MCF 10A (cell line): ENCODE measurements at regions not wholly inside any gene's neighbourhood (a gene's known extent, or its start where the extent isn't known, plus 50 kb on each side); places are given as distances from the start of the nearest gene placed in this dataset.
"Not testable (repeated sequence)": the region's sequence is repeated elsewhere in the genome, so short reads cannot be mapped to it uniquely, and the experiment has no call there.

Source experiments
- BruUV-seq: library from RNA; stranded (reverse); fragments of 400-500 nt; replicated peaks from 2 replicates; lab custom pipeline; 2021; lab: Mats Ljungman, UMichigan
- CTCF ChIA-PET: fragments of 300-600 bp; sonication (Branson Sonifier 250); formaldehyde crosslinking; extraction: SDS; loops from one replicate; lab custom pipeline; 2021; ENCODE audit warnings: antibody characterized with exemption, inconsistent platforms; lab: Yijun Ruan, JAX
- POLR2A ChIA-PET: fragments of 300-600, 350-650 bp; sonication (Branson Sonifier 250); formaldehyde crosslinking; extraction: SDS; loops from one replicate; lab custom pipeline; 2020; ENCODE audit warnings: antibody characterized with exemption, inconsistent platforms; lab: Yijun Ruan, JAX
- DNase-seq: peaks from one replicate; pipeline ENCODE4 v3.0.0-alpha.2; 2018; ENCODE audit not compliant: unreplicated experiment
- H3K27ac Mint-ChIP-seq: one replicate; pipeline ENCODE4 v1.8.0; 2022; ENCODE audit warnings: mild to moderate bottlenecking, low read depth, mixed read lengths; ENCODE audit not compliant: unreplicated experiment
- H3K27me3 Mint-ChIP-seq: one replicate; pipeline ENCODE4 v1.8.0; 2022; ENCODE audit warnings: mixed read lengths; ENCODE audit not compliant: insufficient read depth, unreplicated experiment
- H3K36me3 Mint-ChIP-seq: one replicate; pipeline ENCODE4 v1.8.0; 2022; ENCODE audit warnings: mild to moderate bottlenecking, moderate library complexity, mixed read lengths; ENCODE audit not compliant: insufficient read depth, unreplicated experiment
- H3K4me1 Mint-ChIP-seq: one replicate; pipeline ENCODE4 v1.8.0; 2022; ENCODE audit warnings: mixed read lengths; ENCODE audit not compliant: insufficient read depth, unreplicated experiment
- H3K4me3 Mint-ChIP-seq: one replicate; pipeline ENCODE4 v1.8.0; 2022; ENCODE audit warnings: mild to moderate bottlenecking, moderate library complexity, mixed read lengths; ENCODE audit not compliant: unreplicated experiment
- H3K9me3 Mint-ChIP-seq: one replicate; pipeline ENCODE4 v1.8.0; 2022; ENCODE audit warnings: mixed read lengths; ENCODE audit not compliant: unreplicated experiment
- intact Hi-C: fragments of 100-400 bp; cut with micrococcal nuclease; formaldehyde crosslinking; loops from 2 replicates; pipeline ENCODE4 v1.14.1; 2022
- TF ChIP-seq, protein P1 (sequence below): fragments of 200-600 bp; IDR thresholded peaks from one replicate; pipeline ENCODE4 v1.8.0; 2022; ENCODE audit warnings: antibody characterized with exemption, mild to moderate bottlenecking; ENCODE audit not compliant: unreplicated experiment

- intact Hi-C loops = no loop called here
- CTCF ChIA-PET = no interaction called here
- no peaks in the 10 kb centered on the region for H3K27me3 Mint-ChIP-seq
- TF ChIP-seq, protein P1, sequence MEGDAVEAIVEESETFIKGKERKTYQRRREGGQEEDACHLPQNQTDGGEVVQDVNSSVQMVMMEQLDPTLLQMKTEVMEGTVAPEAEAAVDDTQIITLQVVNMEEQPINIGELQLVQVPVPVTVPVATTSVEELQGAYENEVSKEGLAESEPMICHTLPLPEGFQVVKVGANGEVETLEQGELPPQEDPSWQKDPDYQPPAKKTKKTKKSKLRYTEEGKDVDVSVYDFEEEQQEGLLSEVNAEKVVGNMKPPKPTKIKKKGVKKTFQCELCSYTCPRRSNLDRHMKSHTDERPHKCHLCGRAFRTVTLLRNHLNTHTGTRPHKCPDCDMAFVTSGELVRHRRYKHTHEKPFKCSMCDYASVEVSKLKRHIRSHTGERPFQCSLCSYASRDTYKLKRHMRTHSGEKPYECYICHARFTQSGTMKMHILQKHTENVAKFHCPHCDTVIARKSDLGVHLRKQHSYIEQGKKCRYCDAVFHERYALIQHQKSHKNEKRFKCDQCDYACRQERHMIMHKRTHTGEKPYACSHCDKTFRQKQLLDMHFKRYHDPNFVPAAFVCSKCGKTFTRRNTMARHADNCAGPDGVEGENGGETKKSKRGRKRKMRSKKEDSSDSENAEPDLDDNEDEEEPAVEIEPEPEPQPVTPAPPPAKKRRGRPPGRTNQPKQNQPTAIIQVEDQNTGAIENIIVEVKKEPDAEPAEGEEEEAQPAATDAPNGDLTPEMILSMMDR = no peak
- no peaks in the 10 kb centered on the region for H3K36me3 Mint-ChIP-seq
- DNase-seq = no peak
- H3K9me3 Mint-ChIP-seq = peaks cover 3% of the 10 kb centered on the region
- BruUV-seq = no TSS peak
- POLR2A ChIA-PET = no interaction called here
- no peak overlapping the region for H3K4me3 Mint-ChIP-seq
- H3K27ac Mint-ChIP-seq = no peak overlapping the region
- H3K4me1 Mint-ChIP-seq = no peaks in the 10 kb centered on the region
These were observed 1800.8 kb upstream of the PCDH10 start for GRCh38 chr4:131348263-131348662.

GRCh38 chr4:131352371-131352770 is 1796.7 kb upstream of the PCDH10 start:
- H3K9me3 Mint-ChIP-seq, DNase-seq, intact Hi-C loops, BruUV-seq, H3K4me1 Mint-ChIP-seq, H3K36me3 Mint-ChIP-seq, CTCF ChIA-PET, H3K27ac Mint-ChIP-seq, H3K4me3 Mint-ChIP-seq, POLR2A ChIA-PET, H3K27me3 Mint-ChIP-seq: not testable (repeated sequence)

- no peaks in the 10 kb centered on the region for H3K4me1 Mint-ChIP-seq
- H3K9me3 Mint-ChIP-seq = no peaks in the 10 kb centered on the region
- TF ChIP-seq, protein P1 = no peak
- H3K4me3 Mint-ChIP-seq = no peak overlapping the region
- ChIA-PET POLR2A (no interaction called here), CTCF (no interaction called here)
- H3K36me3 Mint-ChIP-seq = no peaks in the 10 kb centered on the region
- H3K27ac Mint-ChIP-seq = no peak overlapping the region
- BruUV-seq = no TSS peak
- intact Hi-C loops = no loop called here
- H3K27me3 Mint-ChIP-seq = no peaks in the 10 kb centered on the region
- no peak for DNase-seq
These were observed 1782.4 kb upstream of the PCDH10 start for GRCh38 chr4:131366714-131367113.

- POLR2A ChIA-PET = no interaction called here
- H3K4me1 Mint-ChIP-seq = no peaks in the 10 kb centered on the region
- TF ChIP-seq, protein P1 = no peak
- no TSS peak for BruUV-seq
- H3K27ac Mint-ChIP-seq = no peak overlapping the region
- CTCF ChIA-PET = no interaction called here
- intact Hi-C loops = no loop called here
- DNase-seq = no peak
- H3K9me3 Mint-ChIP-seq = no peaks in the 10 kb centered on the region
- H3K36me3 Mint-ChIP-seq = no peaks in the 10 kb centered on the region
- no peaks in the 10 kb centered on the region for H3K27me3 Mint-ChIP-seq
- H3K4me3 Mint-ChIP-seq = no peak overlapping the region
These were observed 1781.7 kb upstream of the PCDH10 start for GRCh38 chr4:131367441-131367840.

- DNase-seq = peak; percentile 22
- Mint-ChIP-seq H3K36me3 (no peaks in the 10 kb centered on the region), H3K4me3 (no peak overlapping the region), H3K9me3 (no peaks in the 10 kb centered on the region), H3K27me3 (no peaks in the 10 kb centered on the region), H3K4me1 (no peaks in the 10 kb centered on the region), H3K27ac (no peak overlapping the region)
- no TSS peak for BruUV-seq
- POLR2A ChIA-PET = interaction anchor here (0.6 kb wide), 1 partner anchor 250 kb away, joined by 3 read pairs; no protein-coding TSS in a partner anchor
- intact Hi-C loops = no loop called here
- CTCF ChIA-PET = no interaction called here
- TF ChIP-seq, protein P1 = no peak
These were observed 1778.2 kb upstream of the PCDH10 start for GRCh38 chr4:131370846-131371245.
